Skeletal muscle satellite cell (primary cell): ENCODE measurements at regions not wholly inside any gene's neighbourhood (a gene's known extent, or its start where the extent isn't known, plus 50 kb on each side); places are given as distances from the start of the nearest gene placed in this dataset.

Experiments
- H3K27me3 ChIP-seq: 2 replicates; pipeline ENCODE4 v1.7.0; 2013; ENCODE audit warnings: low read length; ENCODE audit not compliant: control insufficient read depth, insufficient read depth
- H3K36me3 ChIP-seq: 2 replicates; pipeline ENCODE4 v1.7.0; 2013; ENCODE audit warnings: mild to moderate bottlenecking, control low read depth, low read length; ENCODE audit not compliant: insufficient read depth
- H3K4me1 ChIP-seq: 2 replicates; pipeline ENCODE4 v1.7.0; 2013; ENCODE audit warnings: low read length; ENCODE audit not compliant: control insufficient read depth, insufficient read depth
- H3K4me2 ChIP-seq: 2 replicates; pipeline ENCODE4 v1.7.0; 2013; ENCODE audit warnings: mild to moderate bottlenecking, low read length
- H3K4me3 ChIP-seq: 2 replicates; pipeline ENCODE4 v1.7.0; 2013; ENCODE audit warnings: low read length
- H3K9ac ChIP-seq: 2 replicates; pipeline ENCODE4 v1.7.0; 2013; ENCODE audit warnings: mild to moderate bottlenecking, low read depth, low read length, moderate library complexity
- H3K9me3 ChIP-seq: replicated peaks from 2 replicates; pipeline ENCODE4 v1.7.0; 2013; ENCODE audit warnings: mild to moderate bottlenecking, control low read depth, low read length

DNA sequence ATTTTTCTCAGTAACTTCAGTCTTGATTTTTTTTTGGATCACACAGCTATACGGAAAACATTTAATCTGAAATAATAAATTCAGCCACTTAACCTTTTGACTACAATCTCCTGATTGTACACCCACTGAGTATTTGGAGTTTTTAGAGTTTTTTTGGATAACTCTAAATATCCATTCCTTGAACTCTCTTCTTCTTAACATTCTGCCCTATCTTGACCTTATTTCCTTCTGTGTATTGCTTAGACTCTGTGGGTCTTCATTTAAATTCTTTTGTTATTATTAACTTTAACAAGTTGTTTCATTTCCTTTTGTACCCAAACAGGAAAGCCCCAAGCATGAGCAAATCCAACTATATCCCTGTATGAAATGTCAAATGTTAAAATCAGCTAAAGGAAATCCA is 170.2 kb upstream of the PTCHD4 start:
- Histone ChIP-seq H3K4me1 (no peaks in the 10 kb centered on the region), H3K36me3 (no peaks in the 10 kb centered on the region), H3K9me3 (no peaks in the 10 kb centered on the region), H3K27me3 (no peaks in the 10 kb centered on the region), H3K4me3 (no peak overlapping the region), H3K9ac (no peak overlapping the region), H3K4me2 (no peak overlapping the region)

DNA sequence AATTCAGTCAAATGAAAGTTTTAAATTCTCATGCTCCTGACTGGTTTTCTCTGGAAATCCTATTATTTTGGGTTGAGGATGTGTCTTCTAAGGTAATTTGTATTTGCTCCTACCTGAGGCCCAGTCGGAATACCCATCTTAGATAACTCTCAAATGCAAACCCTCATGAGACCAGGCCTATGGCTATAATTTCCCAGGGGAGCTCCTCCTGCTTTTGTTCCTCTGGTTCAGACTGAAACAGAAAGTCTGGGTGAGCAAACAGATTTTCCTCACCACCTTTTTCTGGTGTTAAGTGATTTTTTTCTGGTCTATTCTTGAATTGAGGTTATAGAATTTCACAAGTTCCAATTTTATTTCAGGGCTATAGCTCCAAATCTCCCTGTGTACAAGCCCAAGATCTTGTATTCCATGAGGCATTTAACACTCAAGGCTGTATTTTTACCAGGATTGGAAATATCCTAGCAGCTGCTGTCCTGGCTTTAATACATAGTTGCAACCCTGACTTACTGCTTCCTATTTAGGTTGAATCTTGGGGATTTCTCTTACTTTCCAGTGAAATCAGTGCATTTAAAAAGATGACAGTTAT is 169.1 kb upstream of the PTCHD4 start:
- H3K4me3 ChIP-seq, result no peak overlapping the region
- no peaks in the 10 kb centered on the region for H3K9me3 ChIP-seq
- no peak overlapping the region for H3K9ac ChIP-seq
- H3K4me2 ChIP-seq, result no peak overlapping the region
- no peaks in the 10 kb centered on the region for H3K36me3 ChIP-seq
- no peaks in the 10 kb centered on the region for H3K4me1 ChIP-seq
- H3K27me3 ChIP-seq, result no peaks in the 10 kb centered on the region

DNA sequence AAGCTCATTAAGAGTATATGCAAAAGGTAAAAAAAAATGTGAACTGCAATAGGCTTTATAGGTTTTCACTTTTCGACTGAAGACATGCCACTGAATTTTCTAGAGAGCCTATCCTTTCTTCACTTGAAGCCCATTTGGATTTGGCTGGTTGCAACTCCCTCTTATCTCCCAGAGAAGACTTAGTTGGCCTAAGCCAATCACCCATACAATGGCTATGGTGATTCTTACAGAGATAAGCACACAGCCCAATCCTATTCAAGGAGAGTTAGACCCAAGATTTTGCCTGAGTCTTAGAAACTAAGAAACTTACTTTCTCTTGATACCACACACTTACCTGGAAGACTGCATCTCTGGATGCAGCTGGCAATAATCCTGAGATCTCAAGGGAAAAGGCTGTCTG is 167.3 kb upstream of the PTCHD4 start:
- Histone ChIP-seq H3K4me3 (no peak overlapping the region), H3K4me2 (no peak overlapping the region), H3K27me3 (no peaks in the 10 kb centered on the region), H3K4me1 (no peaks in the 10 kb centered on the region), H3K36me3 (no peaks in the 10 kb centered on the region), H3K9ac (no peak overlapping the region), H3K9me3 (no peaks in the 10 kb centered on the region)

DNA sequence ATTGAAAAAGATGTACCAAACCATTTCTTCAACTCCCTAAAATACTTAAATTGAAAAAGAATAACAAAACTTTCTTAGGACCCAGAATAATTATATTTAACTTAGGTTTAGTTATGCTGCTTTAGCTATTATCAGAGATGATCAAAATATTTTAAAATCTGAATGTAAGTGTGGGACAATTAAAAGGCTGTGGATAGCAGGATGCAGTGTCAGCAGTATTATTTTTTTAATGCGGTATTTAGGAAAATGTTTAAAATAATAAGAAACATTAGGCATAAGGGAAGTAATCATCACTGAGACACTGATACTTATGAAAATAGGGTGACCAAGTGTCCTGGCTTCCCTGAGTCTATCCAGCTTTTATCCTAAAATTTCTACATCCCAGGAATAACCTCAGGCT is 161.5 kb upstream of the PTCHD4 start:
- H3K9ac ChIP-seq, result no peak overlapping the region
- no peak overlapping the region for H3K4me2 ChIP-seq
- no peaks in the 10 kb centered on the region for H3K27me3 ChIP-seq
- H3K9me3 ChIP-seq, result no peaks in the 10 kb centered on the region
- H3K4me3 ChIP-seq, result no peak overlapping the region
- no peaks in the 10 kb centered on the region for H3K4me1 ChIP-seq
- H3K36me3 ChIP-seq, result no peaks in the 10 kb centered on the region

DNA sequence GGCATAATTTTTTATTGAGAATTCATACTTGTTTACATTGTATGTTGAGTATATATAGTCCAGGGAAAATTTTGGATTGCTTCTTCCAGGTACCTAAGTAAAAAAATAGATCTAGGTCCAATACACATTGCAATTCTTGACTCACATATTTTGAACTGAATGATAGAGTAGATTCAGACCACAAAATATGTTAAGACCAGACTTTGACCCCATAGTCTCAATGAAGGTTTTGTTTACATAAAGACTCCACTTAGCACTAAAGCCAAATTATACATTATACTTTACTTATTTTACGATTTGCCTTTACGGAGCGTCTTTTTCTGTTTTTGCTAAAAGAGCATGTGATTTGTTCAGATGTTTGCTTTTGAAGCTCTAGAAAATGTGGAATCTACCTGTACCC is 144.1 kb upstream of the PTCHD4 start:
- Histone ChIP-seq H3K36me3 (no peaks in the 10 kb centered on the region), H3K9ac (no peak overlapping the region), H3K4me3 (no peak overlapping the region), H3K27me3 (no peaks in the 10 kb centered on the region), H3K4me1 (no peaks in the 10 kb centered on the region), H3K4me2 (no peak overlapping the region), H3K9me3 (no peaks in the 10 kb centered on the region)

DNA sequence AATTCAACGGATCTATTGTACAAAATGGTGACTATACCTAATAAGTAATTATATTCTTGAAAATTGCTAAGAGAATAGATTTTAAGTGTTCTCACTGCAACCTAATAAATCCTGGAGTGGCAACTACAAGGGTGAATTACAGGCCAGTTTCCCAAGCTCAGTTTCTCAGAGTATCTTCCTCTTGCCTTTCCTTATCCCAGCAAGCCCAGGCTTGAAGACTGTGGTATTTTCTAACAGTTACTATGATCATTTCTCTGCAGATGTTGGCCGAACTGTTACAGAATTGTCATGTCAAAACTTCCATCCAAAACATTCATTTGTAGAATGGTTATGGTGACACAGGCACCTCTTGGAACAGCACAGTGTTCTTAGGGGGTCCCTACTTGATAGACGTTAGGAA is 138.1 kb upstream of the PTCHD4 start:
- H3K4me3 ChIP-seq, result no peak overlapping the region
- no peaks in the 10 kb centered on the region for H3K4me1 ChIP-seq
- H3K36me3 ChIP-seq, result no peaks in the 10 kb centered on the region
- no peak overlapping the region for H3K9ac ChIP-seq
- H3K27me3 ChIP-seq, result peaks cover 8% of the 10 kb centered on the region
- no peak overlapping the region for H3K4me2 ChIP-seq
- no peaks in the 10 kb centered on the region for H3K9me3 ChIP-seq

DNA sequence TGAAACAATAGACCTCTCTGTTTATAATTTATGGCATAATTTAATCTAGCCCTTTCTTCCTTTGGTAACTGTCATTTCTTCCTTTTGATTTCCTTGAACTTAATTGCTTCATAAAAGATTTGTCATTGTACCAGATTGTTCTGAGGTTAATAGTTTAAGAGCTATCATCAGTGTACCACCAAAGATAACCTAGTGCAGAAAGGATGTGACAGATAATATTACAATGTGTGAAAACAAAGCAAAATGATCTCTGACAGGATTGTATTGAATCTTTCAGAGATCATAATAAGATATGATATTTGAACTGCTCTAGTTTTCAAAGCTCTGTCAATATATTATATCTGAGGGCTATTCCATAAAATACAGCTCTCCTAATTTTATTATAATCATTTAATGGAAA is 132.1 kb upstream of the PTCHD4 start:
- no peaks in the 10 kb centered on the region for H3K9me3 ChIP-seq
- no peaks in the 10 kb centered on the region for H3K4me1 ChIP-seq
- H3K4me2 ChIP-seq, result no peak overlapping the region
- no peak overlapping the region for H3K4me3 ChIP-seq
- H3K27me3 ChIP-seq, result no peaks in the 10 kb centered on the region
- H3K9ac ChIP-seq, result no peak overlapping the region
- H3K36me3 ChIP-seq, result no peaks in the 10 kb centered on the region

DNA sequence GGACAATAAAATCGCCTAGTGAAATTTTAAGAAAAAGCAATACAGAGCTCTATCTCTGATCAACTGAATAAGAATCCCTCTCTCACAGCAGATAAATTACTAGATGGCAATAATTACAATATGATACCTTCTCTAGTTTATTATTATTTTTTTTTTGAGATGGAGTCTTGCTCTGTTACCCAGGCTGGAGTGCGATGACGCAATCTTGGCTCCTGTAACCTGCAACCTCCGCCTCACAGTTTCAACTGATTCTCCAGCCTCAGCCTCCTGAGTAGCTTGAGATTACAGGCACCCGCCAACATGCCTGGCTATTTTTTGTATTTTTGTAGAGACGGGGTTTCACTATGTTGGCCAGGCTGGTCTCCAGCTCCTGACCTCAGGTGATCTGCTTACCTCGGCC is 129.3 kb upstream of the PTCHD4 start:
- Histone ChIP-seq H3K4me2 (no peak overlapping the region), H3K9ac (no peak overlapping the region), H3K36me3 (no peaks in the 10 kb centered on the region), H3K27me3 (no peaks in the 10 kb centered on the region), H3K4me3 (no peak overlapping the region), H3K9me3 (peaks cover 6% of the 10 kb centered on the region), H3K4me1 (no peaks in the 10 kb centered on the region)

DNA sequence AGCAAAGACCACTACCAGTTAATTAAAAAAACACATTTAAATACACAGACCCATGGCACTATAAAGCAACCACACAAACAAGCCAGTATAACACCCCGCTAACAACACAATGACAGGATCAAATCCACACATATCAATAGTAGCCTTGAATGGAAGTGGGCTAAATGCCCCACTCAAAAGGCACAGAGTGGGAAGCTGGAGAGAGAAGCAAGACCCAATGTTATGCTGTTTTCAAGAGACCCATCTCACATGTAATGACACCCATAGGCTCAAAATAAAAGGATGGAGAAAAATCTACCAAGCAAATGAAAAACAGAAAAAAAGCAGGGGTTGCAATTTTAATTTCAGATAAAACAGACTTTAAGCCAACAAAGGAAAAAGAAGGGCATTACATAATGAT is 125.4 kb upstream of the PTCHD4 start:
- Histone ChIP-seq H3K9me3 (peaks cover 6% of the 10 kb centered on the region), H3K9ac (no peak overlapping the region), H3K27me3 (no peaks in the 10 kb centered on the region), H3K4me1 (no peaks in the 10 kb centered on the region), H3K4me3 (no peak overlapping the region), H3K4me2 (no peak overlapping the region), H3K36me3 (no peaks in the 10 kb centered on the region)

DNA sequence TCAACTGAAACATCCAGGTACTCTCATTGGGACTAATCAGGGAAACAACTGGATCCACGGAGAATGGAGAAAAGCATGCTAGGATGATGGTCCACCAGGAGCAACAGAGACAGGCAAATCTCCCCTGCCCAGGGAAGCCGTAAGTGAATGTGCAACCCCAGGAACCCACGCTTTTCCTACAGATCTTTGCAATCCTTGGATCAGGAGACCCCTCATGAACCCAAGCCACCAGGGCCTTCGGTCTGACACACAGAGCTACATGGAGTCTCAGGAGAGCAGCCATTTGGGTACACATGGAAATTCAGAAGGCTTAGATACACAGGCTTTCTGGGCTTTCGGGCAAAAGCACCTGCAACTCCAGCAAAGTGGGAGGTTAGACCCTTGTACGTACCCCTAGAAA is 122.1 kb upstream of the PTCHD4 start:
- Histone ChIP-seq H3K4me1 (no peaks in the 10 kb centered on the region), H3K4me3 (no peak overlapping the region), H3K4me2 (no peak overlapping the region), H3K9me3 (peaks cover 6% of the 10 kb centered on the region), H3K9ac (no peak overlapping the region), H3K36me3 (no peaks in the 10 kb centered on the region), H3K27me3 (no peaks in the 10 kb centered on the region)

DNA sequence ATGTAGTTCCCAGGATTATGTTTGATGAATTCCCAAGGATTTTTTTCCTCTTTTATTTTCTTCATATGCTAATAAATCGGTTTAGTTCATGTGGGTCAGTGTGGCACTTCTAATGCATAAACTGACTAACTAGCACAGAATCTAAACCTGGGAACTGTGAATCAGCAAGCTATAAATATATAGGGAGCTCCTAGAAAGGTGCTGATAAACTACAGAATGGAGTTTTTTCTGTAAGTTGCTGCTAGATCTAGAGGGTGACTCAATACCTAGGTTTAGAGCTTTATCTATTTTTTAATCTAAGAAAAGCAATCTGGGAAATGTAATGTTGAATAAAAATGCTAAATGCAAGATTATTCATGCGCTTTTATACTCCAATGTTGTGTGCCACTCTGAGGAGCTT is 118.8 kb upstream of the PTCHD4 start:
- Histone ChIP-seq H3K4me1 (no peaks in the 10 kb centered on the region), H3K9ac (no peak overlapping the region), H3K9me3 (no peaks in the 10 kb centered on the region), H3K27me3 (no peaks in the 10 kb centered on the region), H3K4me2 (no peak overlapping the region), H3K4me3 (no peak overlapping the region), H3K36me3 (no peaks in the 10 kb centered on the region)

DNA sequence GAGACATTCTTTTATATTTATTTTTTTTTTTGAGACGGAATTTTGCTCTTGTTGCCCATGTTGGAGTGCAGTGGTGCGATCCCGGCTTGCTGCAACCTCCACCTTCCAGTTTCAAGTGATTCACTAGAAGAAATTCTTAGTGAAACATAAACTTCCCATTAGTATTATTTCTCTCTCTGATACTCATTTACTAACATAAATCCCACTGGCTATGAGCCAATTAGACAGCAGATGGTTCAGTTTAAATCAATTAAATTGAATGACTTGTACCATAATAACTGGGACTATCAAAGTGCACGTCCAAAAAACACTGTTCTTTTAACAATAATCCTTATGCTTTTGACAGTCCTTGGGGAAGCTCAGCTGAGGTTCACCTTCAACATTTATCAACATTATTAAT is 111.2 kb upstream of the PTCHD4 start:
- Histone ChIP-seq H3K27me3 (no peaks in the 10 kb centered on the region), H3K9me3 (no peaks in the 10 kb centered on the region), H3K4me3 (no peak overlapping the region), H3K4me2 (no peak overlapping the region), H3K36me3 (no peaks in the 10 kb centered on the region), H3K9ac (no peak overlapping the region), H3K4me1 (no peaks in the 10 kb centered on the region)
